Raji (cell line): ENCODE measurements at regions not wholly inside any gene's neighbourhood (a gene's known extent, or its start where the extent isn't known, plus 50 kb on each side); places are given as distances from the start of the nearest gene placed in this dataset.

Experiments
- POLR2A ChIP-seq: IDR thresholded peaks from 2 replicates; pipeline ENCODE4 v1.6.1; 2011; ENCODE audit warnings: low read depth, low read length, control low read depth; ENCODE audit not compliant: insufficient read depth

DNA sequence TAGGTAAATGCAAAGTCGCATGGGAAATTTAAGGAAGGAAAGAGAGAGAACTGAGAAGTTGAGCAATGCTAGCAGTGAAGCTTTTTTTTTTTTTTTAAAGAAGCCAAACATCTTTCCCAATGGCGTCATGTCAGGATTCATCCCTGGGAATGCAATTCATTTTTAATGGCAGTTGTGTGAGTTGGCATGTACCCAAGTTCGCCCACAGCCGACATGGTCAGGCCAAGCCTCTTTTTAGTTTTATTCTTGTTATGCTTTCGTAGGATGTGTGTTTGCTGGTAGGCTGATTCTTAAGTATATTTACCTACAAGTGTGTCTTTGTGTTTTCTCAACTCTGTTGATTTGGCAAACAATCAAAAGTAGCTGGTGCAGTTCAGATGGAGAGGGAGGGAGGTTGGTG is 127.6 kb upstream of the ITGA6 start:
- no peak for TF ChIP-seq POLR2A

DNA sequence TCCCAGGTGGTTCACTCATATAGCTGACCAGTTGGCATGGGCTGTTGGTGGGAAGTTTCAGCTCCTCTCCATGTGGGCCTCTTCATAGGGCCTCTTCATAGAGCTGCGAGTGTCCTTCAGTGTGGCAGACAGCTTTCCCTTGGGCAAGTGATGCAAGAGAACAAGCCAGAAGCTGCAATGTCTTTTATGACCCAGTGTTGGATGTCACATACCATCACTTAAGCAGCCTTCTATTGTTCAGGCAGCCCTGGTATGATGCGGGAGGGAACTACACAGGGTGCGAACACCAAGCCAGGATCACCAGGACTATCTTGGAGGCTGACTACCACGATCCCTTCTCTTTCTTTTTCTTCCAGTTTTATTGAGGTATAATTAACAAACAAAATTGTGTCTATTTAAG is 126.5 kb upstream of the ITGA6 start:
- no peak for TF ChIP-seq POLR2A

DNA sequence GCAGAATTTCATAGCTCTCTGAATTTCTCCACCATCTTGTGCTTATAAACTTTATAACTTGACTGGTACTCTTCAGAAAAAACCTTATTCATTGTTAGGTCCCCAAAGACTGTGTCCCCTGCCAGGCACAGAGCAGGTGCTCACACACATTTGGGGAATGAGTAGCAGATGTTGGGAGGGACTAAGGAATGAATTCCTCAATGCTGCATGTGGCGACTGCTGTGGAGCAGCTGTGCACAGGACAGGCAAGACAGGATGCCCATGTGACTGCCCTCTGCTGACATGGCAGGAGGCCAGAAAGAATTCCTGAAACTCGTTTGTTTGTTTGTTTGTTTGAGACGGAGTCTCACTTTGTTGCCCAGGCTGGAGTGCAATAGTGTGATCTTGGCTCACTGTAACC is 122.3 kb upstream of the ITGA6 start:
- no peak for TF ChIP-seq POLR2A

DNA sequence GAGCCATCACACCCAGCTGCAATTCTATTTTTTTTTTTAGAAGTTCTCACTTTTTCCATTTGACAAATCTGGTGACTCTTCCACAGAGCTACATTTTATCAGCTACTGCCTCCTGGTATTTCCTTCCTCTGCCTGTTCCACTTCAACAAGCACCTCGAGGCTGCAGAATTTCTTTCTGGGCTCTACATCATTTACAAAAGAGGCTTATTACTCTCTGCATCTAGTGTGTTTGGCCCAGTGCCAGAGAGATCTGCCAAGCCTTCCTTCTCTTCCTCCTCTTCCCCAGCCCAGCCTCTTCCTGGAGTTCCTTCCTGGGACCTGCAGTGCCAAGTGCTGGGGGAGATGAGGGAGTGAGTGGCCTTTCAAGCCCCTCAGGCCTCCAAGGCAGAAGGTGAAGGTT is 119.6 kb upstream of the ITGA6 start:
- TF ChIP-seq POLR2A: no peak

DNA sequence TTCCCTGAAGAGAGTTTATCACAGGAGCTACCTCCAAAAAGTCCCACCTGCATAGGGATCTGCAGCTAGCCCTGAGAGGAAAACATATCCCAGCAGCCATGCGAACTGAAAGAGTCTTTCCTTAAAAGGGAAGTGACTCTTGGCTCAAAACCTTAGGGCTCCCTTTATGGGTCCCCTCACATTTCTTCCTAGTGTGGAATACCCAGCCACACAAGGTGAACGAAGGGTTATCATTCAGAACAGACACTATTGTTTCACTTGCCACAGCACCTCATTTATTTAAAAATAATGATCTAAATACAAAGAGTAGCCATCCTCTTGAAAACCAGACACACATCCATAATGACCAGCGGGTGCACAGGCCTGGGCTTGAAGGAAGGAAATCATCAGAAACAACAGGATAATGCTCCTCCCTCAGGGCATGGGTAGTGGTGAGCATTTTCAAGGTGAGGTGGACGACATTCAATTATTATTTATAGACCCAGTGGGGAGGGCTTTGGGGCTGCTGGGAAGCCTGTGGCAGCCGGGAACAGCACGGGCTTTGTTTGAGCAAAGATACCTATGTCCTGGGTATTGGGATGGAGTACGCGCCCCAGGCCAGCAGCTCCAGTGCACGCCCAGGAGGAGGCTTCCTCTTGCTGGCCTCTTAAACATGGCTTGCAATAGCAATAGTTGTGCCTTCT is 119.0 kb upstream of the ITGA6 start:
- TF ChIP-seq POLR2A: no peak

DNA sequence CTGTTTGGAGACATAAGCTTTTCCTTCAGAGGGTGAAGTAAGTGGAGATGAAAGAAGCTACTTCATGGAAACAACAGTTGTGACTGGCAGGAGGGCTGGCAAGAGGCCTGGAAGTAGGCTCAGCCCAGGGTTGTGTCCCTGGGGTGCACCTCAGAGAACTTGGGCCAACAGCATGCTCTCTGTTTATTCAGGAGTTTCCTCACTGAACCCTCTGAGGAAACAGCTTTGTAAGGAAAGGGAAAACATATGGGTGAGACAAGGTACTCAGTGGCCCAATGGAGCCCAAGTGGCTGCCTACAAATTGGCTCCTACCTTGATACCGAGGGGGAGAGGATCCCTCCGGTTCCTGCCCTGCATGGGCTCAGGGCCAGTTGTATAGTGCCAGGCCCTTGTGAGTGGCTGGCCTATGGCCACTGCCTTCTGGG is 115.5 kb upstream of the ITGA6 start:
- TF ChIP-seq POLR2A: no peak

DNA sequence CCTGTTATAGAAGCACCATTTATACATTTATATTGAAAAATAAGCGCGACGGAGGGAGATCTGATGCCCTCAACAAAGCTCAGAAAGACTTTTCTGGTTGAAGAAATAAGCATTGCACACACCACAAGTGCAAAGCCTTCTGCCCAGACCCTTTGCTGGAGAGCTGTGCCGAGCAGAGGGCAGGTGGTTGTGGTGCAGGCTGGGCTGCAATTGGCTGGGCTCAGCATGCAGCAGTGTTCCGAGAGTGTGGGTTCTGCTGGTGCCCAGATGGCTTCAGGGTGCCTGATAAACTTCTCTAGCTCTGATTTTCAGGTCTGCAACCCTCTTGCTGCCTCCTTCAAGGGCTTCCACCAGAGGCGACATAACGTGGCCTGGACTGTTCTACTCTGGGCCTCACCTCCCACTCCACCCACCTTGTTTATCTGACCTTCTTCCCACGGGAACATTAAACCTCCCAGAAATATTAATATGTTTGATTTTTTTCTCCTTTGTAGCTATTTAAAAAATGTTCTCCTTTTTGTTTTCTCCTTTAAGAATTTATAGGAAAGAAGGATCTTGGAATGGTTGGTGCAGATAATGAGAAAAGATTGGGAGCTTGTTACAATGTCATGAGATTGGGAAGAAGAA is 113.6 kb upstream of the ITGA6 start:
- TF ChIP-seq POLR2A: no peak

DNA sequence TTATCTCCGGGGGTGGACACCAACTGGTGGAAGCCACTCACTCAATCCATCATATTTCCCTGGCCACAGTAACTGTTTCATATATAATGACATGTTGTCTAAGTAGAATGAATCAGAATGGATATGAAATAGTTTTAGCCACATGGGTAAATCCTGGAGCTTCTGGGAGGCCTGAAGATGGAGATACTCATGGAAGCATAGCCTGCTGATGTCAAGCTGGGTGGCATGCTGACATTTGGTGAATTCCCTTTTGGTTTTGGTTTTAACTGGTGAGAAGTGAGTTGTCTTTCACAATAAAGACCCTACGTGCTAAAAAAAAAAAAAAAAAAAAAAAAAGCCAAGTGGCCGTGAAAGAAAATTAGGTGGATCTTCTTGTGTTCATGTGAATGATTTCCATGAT is 105.3 kb upstream of the ITGA6 start:
- no peak for TF ChIP-seq POLR2A

DNA sequence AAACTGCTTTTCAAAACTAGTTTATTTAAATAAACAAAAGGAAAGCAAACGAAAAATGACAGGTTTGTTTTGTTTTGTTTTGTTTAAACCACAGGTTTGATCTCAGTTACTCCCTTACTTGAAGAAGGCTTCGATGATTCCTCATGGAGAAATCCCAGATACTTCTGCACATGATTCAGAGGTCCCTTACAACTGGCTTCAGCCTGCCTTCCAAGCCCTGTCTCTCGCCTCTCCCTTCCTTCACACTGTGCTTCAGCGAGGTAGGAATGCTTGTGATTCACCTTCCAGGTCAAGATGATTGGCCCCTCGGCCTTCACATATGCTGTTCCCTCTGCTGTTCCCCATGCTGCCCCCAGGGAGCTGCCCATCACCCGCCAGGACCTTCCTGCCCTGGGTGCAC is 104.1 kb upstream of the ITGA6 start:
- no peak for TF ChIP-seq POLR2A

DNA sequence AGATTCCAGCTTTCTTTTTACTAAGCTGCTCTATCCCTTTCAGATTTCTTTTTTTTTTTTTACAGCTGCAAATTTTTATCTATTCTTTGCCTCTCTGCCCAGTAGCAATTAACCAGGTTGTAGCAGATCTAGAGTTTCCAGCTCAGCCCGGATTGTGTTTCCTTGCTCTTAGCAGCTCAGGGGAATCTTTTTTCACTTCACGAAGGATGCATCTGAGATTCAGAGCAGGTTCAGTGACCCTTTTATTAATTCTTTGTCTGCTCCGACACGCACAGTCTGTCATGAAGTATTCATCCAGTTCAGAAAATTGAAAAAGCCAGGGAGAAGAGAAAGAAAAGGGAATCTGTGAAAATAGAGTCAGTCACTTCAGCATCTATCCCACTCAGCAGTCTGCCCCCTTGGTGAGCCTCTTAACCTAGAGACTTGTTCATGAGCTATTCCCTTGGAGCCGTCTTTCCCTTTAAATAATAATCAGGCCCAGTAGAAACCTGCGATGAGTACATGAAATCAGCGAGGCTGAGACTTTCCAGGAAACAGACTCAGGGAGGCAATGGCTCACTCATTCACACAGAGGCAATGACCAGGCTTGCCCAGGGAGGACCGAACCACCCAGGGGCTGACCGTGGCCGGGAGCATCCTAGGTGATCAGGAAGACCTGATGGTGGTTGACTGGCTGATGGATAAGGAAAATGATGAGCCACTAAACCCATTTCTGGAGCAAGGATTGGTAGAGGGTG is 103.4 kb upstream of the ITGA6 start:
- TF ChIP-seq POLR2A: no peak

DNA sequence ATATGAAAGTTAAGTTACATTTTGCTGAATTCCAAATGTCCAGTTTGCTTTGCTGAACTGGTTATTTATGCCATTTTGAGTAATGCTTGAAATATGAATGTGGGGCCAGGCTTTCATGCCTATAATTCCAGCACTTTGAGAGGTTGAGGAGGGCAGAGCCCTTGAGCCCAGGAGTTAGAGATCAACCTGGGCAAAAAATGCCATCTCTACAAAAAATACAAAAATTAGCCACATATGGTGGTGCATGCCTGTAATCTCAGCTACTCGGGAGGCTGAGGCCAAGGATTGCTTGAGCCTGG is 101.2 kb upstream of the ITGA6 start:
- TF ChIP-seq POLR2A: no peak

DNA sequence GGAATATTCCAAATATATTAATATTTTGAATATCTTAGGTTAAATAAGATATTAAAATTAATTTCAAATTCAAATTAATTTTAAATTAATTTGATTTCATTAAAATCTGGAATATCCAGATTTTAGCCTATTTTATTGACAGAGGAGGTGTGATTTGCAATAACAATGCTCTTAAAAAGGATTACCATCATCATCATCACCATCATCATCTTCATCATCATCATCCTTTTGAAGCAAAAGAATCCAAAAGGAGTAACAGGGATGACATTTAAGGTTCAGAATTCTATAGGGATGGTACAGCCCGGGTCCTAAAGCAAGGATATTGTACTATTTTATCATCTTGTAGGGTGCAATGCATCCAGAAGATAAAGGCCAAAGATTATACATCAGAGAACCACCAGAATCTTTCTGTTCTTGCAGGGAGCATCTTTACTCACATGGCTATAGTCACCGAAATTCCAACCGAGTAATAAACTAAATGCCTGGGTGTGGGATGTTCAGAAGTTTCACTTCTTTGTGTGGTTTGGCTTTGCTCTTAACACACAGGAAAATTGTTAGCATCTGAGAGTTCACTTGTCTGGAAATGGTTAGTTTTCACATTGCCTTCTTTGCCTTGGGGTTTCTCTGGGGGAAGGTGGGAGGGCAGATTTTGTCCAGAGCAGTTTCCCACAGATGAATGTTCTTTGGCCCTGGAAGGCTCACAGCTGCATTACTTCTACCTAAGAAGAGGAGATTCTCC is 99.1 kb upstream of the ITGA6 start:
- TF ChIP-seq POLR2A: no peak

DNA sequence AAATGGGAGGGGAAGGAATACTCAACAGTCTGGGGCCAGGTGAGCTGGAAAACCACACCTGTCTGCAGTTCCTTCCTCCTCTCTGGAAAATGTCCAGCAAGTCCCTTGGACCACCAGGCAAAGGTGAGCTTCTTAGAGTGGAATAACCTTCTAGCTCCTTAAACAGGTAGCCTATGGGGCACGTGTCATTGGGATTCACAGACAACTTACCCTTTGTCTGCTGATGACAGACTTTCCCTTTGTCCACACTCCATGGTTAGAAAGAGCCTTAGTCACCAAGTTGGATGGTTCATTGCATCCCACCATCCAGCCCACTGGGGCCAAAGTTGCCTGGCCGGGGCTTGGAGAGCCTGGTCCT is 98.0 kb upstream of the ITGA6 start:
- no peak for TF ChIP-seq POLR2A

DNA sequence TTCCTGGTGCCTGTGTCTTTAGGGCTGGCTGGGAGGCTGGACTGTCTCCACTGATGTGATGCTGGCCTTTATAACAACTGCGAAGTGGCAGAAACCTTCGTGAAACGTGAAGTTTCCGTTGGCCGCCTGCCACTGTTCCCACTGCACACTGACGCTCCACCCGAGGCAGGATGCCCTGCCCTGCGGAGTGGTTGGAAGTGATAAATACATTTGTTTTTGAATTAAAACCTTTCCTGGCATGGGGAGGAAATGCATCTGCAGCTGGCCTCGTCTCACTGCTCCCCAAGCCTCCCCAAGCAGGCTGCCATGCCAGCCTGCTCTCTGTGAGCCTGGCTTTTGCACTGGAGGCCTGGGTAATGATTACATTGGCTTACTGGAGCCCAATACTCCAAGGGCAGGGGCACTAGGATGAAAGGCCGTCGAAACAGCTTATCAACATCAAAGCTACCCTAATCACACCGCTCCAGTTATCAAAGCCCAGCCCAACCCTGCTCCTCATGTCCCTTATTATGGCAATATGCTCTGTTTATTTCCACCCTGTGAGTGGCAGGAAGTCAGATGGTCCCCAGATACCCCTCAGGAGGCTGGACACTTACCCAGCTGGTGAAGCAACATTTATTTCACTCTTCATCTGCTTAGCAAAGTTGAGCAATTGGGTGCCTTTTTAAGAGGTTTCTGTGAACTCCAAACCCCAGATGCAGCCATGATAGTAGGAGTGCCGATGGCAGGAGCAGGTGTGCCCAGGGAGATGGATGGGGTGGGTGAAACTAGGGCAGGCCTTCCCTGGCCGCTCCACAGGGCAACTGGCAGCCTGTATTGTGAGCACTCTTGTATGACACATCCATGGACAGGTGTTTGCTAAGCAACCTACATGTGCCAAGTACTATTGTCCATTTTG is 97.4 kb upstream of the ITGA6 start:
- no peak for TF ChIP-seq POLR2A

DNA sequence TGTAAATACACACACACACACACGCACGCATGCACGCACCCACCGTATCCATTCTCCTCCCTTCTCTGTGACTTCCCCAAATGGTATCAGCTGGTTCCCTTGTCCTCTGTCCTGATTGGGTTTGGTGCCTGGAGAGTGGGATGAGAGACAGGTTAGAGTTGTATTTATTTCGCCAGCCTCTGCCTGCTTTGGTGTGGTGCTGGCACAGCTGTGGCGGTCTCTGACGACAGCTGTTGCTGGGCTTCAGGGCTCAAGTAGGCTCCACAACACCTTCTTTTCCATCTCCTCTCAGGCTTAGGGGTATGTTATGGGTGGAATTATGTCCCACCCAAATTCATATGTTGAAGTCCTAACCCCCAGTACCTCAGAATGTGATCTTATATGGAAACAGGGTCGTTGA is 94.9 kb upstream of the ITGA6 start:
- TF ChIP-seq POLR2A: no peak

DNA sequence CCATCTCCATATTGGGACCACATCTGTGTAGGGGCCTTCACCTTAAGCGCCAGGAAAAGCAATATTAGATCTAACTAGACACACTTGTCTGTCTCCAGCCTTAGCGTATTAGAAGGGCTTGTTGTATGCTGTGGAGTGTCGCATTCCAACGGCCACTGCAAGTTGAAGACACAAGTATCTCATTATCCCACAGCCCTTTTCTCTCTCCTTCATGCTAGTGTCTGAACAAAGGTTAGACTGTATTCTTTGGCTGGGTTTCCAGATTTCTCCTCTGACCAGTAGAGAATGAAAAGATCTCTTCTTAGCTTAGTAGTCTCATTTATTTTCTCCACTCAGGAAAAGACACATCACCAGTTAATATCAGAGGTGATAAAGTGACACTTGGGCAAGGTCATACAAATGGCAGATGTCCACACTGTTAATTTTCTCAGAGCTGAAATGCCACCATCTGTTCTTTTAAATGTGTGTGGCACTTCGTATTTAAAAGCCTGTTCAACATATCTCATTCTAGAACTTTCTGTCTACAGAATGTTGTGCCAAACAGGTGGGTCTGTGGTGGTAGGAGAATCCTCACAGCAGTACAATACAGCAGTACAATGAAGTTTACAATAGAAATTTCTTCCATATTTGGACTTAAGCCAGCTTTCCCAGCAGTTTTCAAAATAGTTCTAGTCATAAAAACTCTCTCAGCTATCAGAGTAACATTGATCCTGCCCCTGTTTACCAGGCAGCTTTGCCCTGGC is 94.0 kb upstream of the ITGA6 start:
- TF ChIP-seq POLR2A: no peak
